HPDE6-E6E7 (cell line): ENCODE measurements at regions not wholly inside any gene's neighbourhood (a gene's known extent, or its start where the extent isn't known, plus 50 kb on each side); places are given as distances from the start of the nearest gene placed in this dataset.

ENCODE experiments used
- DNase-seq: peaks from one replicate; pipeline ENCODE4 v3.0.0; 2011; ENCODE audit warnings: missing footprints; ENCODE audit errors: extremely low spot score

- no peak for DNase-seq
Measured at GRCh38 chr21:38699048-38699447, 106.7 kb upstream of the ETS2 start.

DNA sequence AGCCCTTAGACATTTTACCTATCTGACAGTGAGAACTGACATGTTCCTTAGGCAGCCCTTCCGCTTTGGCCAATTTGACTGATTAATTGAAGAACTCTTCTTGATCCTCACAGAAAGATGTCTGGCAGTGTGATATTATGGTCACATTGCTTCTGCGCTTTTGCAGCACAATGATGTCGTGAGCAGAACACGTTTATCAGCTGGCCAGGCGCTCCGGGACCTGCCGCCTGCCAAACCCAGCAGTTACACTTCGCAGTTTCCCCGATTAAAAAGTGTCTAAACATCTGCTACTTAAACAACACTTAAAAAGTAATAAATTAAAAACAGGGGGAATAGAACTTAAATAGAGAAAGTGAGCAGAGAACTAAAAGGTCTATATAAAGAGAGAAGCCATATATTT lies 103.5 kb upstream of the ETS2 start:
- no peak for DNase-seq

- DNase-seq = no peak
Measured at GRCh38 chr21:38709876-38710275, 95.9 kb upstream of the ETS2 start.

DNA sequence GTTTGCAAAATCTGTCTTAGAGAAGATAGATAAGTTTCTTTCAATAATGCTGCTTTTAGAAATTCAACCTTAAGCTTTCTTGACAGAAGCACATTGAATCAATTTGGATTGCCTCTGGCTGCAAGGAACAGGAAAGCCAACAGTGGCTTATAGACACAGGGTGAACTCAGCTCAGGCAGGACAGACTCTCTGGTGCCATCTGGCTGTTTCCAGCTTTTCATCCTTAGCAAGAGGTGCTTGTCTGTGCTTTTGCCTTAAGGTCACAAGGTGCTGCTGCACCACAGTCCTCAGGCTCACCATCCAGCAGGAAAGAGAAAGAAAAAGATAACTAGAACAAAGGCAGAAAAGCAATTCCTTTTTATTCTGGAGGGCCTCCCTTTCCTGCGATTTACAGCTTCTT lies 93.7 kb upstream of the ETS2 start:
- peak; percentile 45 for DNase-seq

GRCh38 chr21:38712664-38713063 lies 93.1 kb upstream of the ETS2 start:
- DNase-seq = no peak

DNA sequence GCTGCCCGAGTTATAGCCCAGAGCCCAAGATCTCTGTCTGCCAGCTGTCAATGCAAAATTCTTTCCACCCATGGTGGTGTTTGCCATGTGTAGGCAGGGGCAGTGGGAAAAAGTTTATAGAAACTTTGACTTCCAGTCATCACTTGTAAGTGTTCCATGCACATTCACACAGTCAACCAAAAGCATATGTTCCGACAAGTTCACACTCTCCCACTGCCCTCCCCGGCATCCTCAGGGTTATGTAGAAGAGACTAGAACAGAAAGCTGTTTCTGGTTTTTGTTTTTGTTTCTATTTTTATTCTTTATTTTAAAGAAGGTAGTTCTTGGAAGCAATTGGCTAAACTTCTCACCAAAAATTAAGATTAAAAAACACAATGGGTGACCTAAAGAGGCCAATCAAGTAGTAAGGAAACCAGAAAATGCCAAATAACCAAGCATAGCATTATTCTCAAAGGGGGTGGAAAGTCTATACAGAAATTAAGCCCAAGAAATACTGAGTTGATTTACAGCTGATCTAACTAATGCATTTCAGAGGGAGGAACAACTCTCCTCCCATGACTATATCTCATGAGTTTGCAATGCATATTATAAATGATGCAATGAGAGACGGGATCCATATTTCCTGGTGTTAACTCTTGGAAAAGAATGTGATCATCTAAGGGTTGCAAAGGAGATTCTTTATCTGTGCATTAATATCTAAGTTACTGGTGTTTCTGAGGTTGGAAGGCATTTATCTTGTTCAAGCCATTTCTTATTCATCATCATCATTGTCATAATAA lies 91.5 kb upstream of the ETS2 start:
- DNase-seq = no peak

DNA sequence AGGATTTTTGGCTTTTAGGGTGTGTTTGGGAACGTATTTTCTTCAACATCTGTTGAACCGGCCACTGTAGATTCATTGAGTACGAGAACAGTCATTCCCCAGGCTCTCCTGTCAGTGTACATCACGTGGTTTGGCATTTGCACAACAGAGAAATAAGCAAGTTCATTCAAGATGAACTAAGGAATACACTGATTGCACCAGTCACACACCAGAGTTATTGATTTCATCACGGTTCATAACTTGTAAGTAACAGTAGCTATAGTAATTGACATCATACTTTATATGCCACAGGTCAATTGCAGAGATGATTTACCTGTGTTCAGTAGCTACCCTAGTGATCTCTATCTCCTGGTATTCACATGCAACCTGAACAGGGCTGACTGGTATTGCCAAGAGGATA lies 90.7 kb upstream of the ETS2 start:
- no peak for DNase-seq

DNA sequence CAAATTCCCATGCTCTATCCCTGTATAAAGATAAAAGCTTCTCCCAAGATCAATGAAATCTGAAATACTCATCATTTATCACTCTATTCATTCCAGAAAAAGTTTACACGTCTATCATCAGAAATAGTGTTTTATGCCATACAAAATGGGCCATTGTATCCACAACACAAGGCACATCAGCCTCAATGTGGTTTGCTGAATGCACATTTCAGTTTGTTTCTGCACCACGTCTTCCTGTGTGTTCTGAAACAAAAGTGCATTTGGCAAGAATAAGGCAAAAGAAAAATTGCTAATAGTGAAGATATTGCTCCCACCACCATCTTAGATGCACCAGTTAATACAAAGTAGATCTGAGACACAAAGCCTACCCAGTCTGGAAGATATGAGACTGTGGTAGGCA lies 89.6 kb upstream of the ETS2 start:
- DNase-seq = no peak

- DNase-seq = no peak
Measured at GRCh38 chr21:38716942-38717341, 88.8 kb upstream of the ETS2 start.

DNA sequence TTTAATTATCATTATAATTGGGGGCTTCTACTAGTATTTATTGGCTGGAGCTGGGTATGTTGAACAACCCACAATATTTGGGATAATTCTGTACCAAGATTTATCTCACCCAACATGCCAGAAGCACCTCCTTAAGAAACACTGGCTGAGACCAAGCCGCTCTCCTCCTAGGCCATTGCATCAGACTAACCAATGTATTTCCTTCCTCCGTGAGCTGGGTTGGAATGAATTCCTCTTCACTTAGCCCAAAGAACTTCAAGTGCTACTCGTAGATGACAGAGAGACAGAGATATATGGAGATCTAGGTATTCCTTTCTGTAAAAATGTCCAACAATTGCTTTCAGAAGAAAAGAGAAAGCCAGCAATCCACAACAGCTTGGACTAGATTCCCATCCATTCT lies 87.2 kb upstream of the ETS2 start:
- DNase-seq = no peak

DNA sequence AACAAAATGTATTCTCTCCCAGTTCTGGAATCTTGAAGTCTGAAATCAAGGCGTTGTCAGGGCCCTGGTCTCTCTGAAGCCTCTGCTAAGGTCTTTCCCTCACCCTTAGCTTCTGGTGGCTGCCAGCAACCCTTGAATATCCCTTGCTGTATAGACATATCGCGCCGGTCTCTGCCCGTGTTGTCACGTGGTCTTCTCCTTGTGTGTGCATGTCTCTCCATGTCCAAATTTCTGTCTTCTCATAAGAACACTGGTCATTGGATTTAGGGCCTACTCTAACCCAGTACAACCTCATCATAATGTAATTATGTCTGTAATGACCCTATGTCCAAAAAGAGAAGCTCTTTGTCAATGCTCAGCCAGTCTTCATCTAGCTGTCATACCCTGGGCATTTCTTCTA lies 85.7 kb upstream of the ETS2 start:
- DNase-seq = no peak

GRCh38 chr21:38721055-38721454 lies 84.7 kb upstream of the ETS2 start:
- no peak for DNase-seq

- DNase-seq = no peak
Measured at GRCh38 chr21:38721958-38722357, 83.8 kb upstream of the ETS2 start.

DNA sequence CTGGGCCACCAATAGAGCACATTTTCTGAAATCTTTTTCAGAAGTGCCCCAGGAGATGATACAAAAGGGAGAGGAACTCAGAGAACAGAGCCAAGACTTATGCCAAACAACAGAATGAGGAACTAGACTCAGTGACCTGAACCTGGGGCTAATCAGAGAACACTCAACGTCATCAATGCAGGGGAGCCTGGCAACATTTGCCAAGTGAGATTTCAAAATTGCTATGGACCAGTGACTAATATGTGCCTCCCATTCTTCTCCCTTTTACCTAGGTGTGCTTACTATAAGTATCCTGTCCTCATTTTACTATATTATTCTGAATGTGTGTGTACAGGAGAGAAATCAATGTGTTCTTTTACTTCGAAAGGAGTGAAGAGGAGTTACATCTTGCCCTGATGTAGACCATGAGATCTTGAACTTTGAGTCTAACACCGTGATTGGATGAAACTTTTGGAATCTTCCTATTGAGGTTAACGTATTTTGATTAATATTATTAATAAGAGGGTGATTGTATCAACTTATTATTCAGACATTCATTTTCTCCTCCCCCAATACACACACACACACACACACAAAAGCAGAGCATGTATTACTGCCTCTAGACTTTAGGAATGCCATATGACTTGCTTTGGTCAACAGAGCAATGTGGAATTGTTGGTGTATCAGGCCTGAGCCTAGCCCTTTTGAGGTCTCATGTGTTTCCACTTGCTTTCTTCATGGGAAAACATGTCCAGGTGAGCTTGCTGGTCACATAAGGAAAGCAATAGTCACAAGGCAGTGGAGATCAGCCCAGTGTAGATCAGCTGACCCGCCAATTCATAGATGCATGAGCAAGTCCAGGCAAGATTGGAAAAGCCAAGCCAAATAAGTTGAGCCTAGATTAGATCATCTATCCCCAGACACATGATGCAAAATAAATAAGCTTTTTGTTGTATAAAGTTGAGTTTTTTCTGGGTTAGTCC lies 80.3 kb upstream of the ETS2 start:
- DNase-seq = peak; percentile 38

GRCh38 chr21:38726482-38726881 lies 79.2 kb upstream of the ETS2 start:
- no peak for DNase-seq

DNA sequence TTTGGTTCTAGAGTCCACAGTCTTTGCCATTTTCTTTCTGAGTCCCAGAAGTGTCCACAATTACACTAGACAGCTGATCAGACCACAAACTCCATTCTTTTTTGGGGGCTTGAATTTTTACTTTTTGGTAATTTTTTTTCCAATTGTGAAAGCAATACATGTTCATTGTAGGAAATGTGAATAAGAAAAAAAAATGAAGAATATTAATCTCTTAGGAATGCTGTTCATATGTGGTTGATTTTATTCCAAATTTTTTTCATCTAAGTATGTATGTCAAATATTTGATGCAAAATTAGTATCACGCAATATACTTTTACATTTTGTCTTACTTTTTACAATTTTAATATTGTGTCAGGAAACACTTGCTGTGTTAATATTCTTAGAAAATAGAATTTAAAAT lies 76.4 kb upstream of the ETS2 start:
- DNase-seq = no peak

GRCh38 chr21:38729754-38730379 lies 75.9 kb upstream of the ETS2 start:
- DNase-seq = no peak

DNA sequence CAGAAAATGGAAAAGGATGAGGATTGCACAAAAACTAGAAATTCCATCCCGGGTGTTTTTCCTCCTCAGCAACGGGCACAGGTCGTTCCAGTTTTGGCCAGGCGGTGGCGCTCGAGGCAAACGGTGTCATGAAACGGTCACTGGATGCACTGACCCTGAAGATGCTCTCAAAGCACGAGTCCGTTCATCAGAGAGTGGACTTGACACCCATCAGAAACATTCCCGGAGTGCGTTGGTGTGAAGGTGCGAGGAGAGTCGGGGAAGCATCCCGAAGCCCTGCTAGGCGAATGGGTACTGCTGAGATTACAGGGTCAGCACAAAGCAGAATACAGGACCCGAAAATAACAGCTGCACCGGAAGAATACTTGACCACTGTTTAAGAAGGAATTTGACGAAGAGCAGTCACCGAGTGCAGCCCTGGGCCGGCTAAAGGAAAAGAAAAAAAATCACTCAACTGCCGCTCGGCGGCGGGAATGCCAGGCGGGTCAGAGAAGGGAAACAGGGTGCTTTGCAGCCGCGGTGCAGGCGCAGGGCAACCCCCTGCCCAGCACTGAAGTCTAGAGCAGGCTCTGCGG lies 71.7 kb upstream of the ETS2 start:
- DNase-seq = peak; percentile 60

GRCh38 chr21:38734646-38735365 lies 70.9 kb upstream of the ETS2 start:
- DNase-seq = no peak

- no peak for DNase-seq
Measured at GRCh38 chr21:38735626-38736206, 70.0 kb upstream of the ETS2 start.

DNA sequence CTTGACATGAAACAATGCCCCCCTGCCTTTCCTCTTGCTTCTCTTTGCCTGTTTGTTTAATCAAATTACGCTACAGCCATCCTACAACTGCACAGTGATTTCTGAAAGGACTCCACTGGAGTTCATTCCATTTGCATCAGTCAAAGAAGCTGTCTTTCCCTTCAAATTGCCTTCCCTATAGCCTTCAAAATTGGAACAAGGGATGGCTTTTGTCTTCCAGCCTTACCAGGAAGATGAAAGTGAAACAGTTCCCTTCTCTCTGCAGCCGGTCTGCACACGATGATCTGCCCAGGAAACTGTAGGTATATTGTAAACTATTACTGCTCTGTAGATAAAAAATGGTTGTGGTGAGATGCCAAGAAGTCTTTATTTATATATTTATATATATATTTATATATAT lies 65.6 kb upstream of the ETS2 start:
- no peak for DNase-seq
